ENCODE measurements at regions not wholly inside any gene's neighbourhood (a gene's known extent, or its start where the extent isn't known, plus 50 kb on each side); places are given as distances from the start of the nearest gene placed in this dataset.

DNA sequence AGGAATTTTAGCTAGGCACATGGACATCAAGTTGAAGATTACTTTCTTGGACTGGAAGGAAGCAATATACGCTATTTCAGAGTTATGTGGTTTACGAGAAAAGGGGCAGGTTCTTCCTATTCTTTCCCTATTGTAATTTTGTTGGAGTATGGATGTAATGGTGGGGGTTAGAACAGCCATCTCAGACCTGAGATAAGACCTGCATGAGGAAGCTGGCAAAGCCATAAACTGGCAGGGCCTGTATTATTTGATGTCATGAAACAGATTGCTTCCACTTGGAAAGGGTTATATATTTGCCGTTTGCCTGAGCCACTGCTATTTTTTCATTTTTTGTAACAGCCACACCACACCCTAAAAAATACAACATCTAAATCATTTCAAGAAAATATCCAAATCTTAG, 220.5 kb upstream of the MAGI2 start:
- Histone ChIP-seq H3K9ac (ENCODE audit: low read length) (no peak overlapping the region), H3K4me1 (ENCODE audit: control insufficient read depth in 2 of 2, insufficient read depth in 2 of 2, low read length in 2 of 2) (no peaks in the 10 kb centered on the region), H3K27ac (ENCODE audit: low read length in 2 of 2) (no peak overlapping the region), H4K20me1 (ENCODE audit: control insufficient read depth, insufficient read depth, low read length, poor library complexity, severe bottlenecking) (no peaks in the 10 kb centered on the region), H3K36me3 (replicated peaks in 1 of 2; ENCODE audit: control extremely low read depth in 1 of 2, control insufficient read depth in 1 of 2, extremely low read depth in 1 of 2, insufficient read depth in 2 of 2, low read length in 1 of 2) (no peaks in the 10 kb centered on the region), H3K4me2 (replicated peaks; ENCODE audit: low read depth, low read length, poor library complexity, severe bottlenecking) (no peak overlapping the region), H3K9me3 (ENCODE audit: control extremely low read depth in 1 of 3, control insufficient read depth in 2 of 3, insufficient read depth in 1 of 3, low read length in 2 of 3) (peaks cover 0 to 6% (median 0%) of the 10 kb centered on the region in 3 donors), H3K79me2 (ENCODE audit: control insufficient read depth, insufficient read depth, low read length) (no peaks in the 10 kb centered on the region), H3K4me3 (ENCODE audit: control extremely low read depth in 1 of 5, extremely low read depth in 1 of 5, insufficient read depth in 1 of 5, low read depth in 2 of 5, low read length in 4 of 5) (no peak overlapping the region), H3K27me3 (replicated peaks in 1 of 4; ENCODE audit: control extremely low read depth in 1 of 4, control insufficient read depth in 3 of 4, insufficient read depth in 4 of 4, low read length in 3 of 4) (no peaks in the 10 kb centered on the region), H2AFZ (ENCODE audit: insufficient read depth, low read depth, low read length, poor library complexity, severe bottlenecking) (no peak overlapping the region)
- CTCF ChIA-PET: no interaction called here
- 77% methylated on average over 2 of the region's 3 CpGs for WGBS (ENCODE audit: insufficient coverage)
- no peak overlapping the region for H3K27ac Mint-ChIP-seq
- no peak overlapping the region for H3K4me3 Mint-ChIP-seq
- TF ChIP-seq CTCF (IDR thresholded peaks at IDR 0.05) (no peak), EZH2 (IDR thresholded peaks at IDR 0.05; ENCODE audit: borderline replicate concordance, insufficient read depth, low read depth, low read length, poor library complexity, severe bottlenecking) (no peak)
- POLR2A ChIA-PET: no interaction called here
- H3K27me3 Mint-ChIP-seq: no peaks in the 10 kb centered on the region
- peaks cover 1% of the 10 kb centered on the region for H3K9me3 Mint-ChIP-seq (ENCODE audit: insufficient read depth)
- H3K4me1 Mint-ChIP-seq: no peaks in the 10 kb centered on the region
- DNase-seq: no peak
- ATAC-seq (ENCODE audit: low read depth): no peak
- intact Hi-C loops (cut with micrococcal nuclease): no loop called here

GRCh38 chr7:79673421-79673820, 220.0 kb upstream of the MAGI2 start:
- no peak overlapping the region for H3K4me2 ChIP-seq (replicated peaks; ENCODE audit: low read depth, low read length, poor library complexity, severe bottlenecking)
- no peaks in the 10 kb centered on the region for H4K20me1 ChIP-seq (ENCODE audit: control insufficient read depth, insufficient read depth, low read length, poor library complexity, severe bottlenecking)
- H3K9ac ChIP-seq (ENCODE audit: low read length): no peak overlapping the region
- no peak overlapping the region for H3K27ac ChIP-seq (ENCODE audit: low read length in 2 of 2)
- no peak overlapping the region for H2AFZ ChIP-seq (ENCODE audit: insufficient read depth, low read depth, low read length, poor library complexity, severe bottlenecking)
- intact Hi-C loops (cut with micrococcal nuclease): no loop called here
- Mint-ChIP-seq H3K9me3 (ENCODE audit: insufficient read depth) (peaks cover 1% of the 10 kb centered on the region), H3K4me1 (no peaks in the 10 kb centered on the region), H3K27me3 (no peaks in the 10 kb centered on the region), H3K27ac (no peak overlapping the region), H3K4me3 (no peak overlapping the region)
- no peaks in the 10 kb centered on the region for H3K79me2 ChIP-seq (ENCODE audit: control insufficient read depth, insufficient read depth, low read length)
- ChIA-PET POLR2A (no interaction called here), CTCF (no interaction called here)
- no peak overlapping the region for H3K4me3 ChIP-seq (ENCODE audit: control extremely low read depth in 1 of 5, extremely low read depth in 1 of 5, insufficient read depth in 1 of 5, low read depth in 2 of 5, low read length in 4 of 5)
- H3K27me3 ChIP-seq (replicated peaks in 1 of 4; ENCODE audit: control extremely low read depth in 1 of 4, control insufficient read depth in 3 of 4, insufficient read depth in 4 of 4, low read length in 3 of 4): no peaks in the 10 kb centered on the region
- peaks cover 0 to 6% (median 0%) of the 10 kb centered on the region in 3 donors for H3K9me3 ChIP-seq (ENCODE audit: control extremely low read depth in 1 of 3, control insufficient read depth in 2 of 3, insufficient read depth in 1 of 3, low read length in 2 of 3)
- DNase-seq (no peak), ATAC-seq (ENCODE audit: low read depth) (no peak)
- no CpG with 5 or more reads among the region's 1 CpG for WGBS (ENCODE audit: insufficient coverage)
- no peaks in the 10 kb centered on the region for H3K36me3 ChIP-seq (replicated peaks in 1 of 2; ENCODE audit: control extremely low read depth in 1 of 2, control insufficient read depth in 1 of 2, extremely low read depth in 1 of 2, insufficient read depth in 2 of 2, low read length in 1 of 2)
- no peaks in the 10 kb centered on the region for H3K4me1 ChIP-seq (ENCODE audit: control insufficient read depth in 2 of 2, insufficient read depth in 2 of 2, low read length in 2 of 2)
- TF ChIP-seq EZH2 (IDR thresholded peaks at IDR 0.05; ENCODE audit: borderline replicate concordance, insufficient read depth, low read depth, low read length, poor library complexity, severe bottlenecking) (no peak), CTCF (IDR thresholded peaks at IDR 0.05) (no peak)

All from B cell (primary cell).